C1 segment of cervical spinal cord (tissue), 14 donors: ENCODE measurements at regions not wholly inside any gene's neighbourhood (a gene's known extent, or its start where the extent isn't known, plus 50 kb on each side); places are given as distances from the start of the nearest gene placed in this dataset.

Experiments
- DNase-seq, 14 donors: peaks; one replicate each; lab custom pipeline; 2025; lab: John Stamatoyannopoulos, UW

- no peak for DNase-seq
Measured at GRCh38 chr6:153634416-153634815, 404.6 kb upstream of the OPRM1 start.

- no peak for DNase-seq
Measured at GRCh38 chr6:153625089-153625488, 414.0 kb upstream of the OPRM1 start.

- no peak for DNase-seq
Measured at GRCh38 chr6:153624528-153624927, 414.5 kb upstream of the OPRM1 start.

- DNase-seq = no peak
Measured at GRCh38 chr6:153623496-153623895, 415.5 kb upstream of the OPRM1 start.

GRCh38 chr6:153621491-153621890, 417.5 kb upstream of the OPRM1 start:
- DNase-seq = no peak

- DNase-seq = no peak
Measured at GRCh38 chr6:153621070-153621469, 418.0 kb upstream of the OPRM1 start.

- DNase-seq = no peak
Measured at GRCh38 chr6:153618371-153619322, 420.4 kb upstream of the OPRM1 start.

GRCh38 chr6:153616506-153616905, 422.5 kb upstream of the OPRM1 start:
- DNase-seq = no peak

- DNase-seq = no peak
Measured at GRCh38 chr6:153613719-153614455, 425.2 kb upstream of the OPRM1 start.

- no peak for DNase-seq
Measured at GRCh38 chr6:153602401-153602800, 436.6 kb upstream of the OPRM1 start.

- DNase-seq = no peak
Measured at GRCh38 chr6:153599901-153600300, 439.1 kb upstream of the OPRM1 start.

- no peak for DNase-seq
Measured at GRCh38 chr6:153595903-153596302, 443.1 kb upstream of the OPRM1 start.

GRCh38 chr6:153594871-153595270, 444.2 kb upstream of the OPRM1 start:
- no peak for DNase-seq

GRCh38 chr6:153591159-153591558, 447.9 kb upstream of the OPRM1 start:
- DNase-seq = no peak

- DNase-seq = no peak
Measured at GRCh38 chr6:153590411-153590810, 448.6 kb upstream of the OPRM1 start.

GRCh38 chr6:153588330-153588729, 450.7 kb upstream of the OPRM1 start:
- no peak for DNase-seq

GRCh38 chr6:153583685-153584084, 452.6 kb upstream of the RGS17 start:
- no peak for DNase-seq

- DNase-seq = no peak
Measured at GRCh38 chr6:153580776-153581175, 449.7 kb upstream of the RGS17 start.

GRCh38 chr6:153575528-153575927, 444.4 kb upstream of the RGS17 start:
- no peak for DNase-seq

GRCh38 chr6:153574231-153574630, 443.1 kb upstream of the RGS17 start:
- no peak for DNase-seq

- no peak for DNase-seq
Measured at GRCh38 chr6:153572371-153572770, 441.3 kb upstream of the RGS17 start.

GRCh38 chr6:153568628-153569027, 437.5 kb upstream of the RGS17 start:
- no peak for DNase-seq

GRCh38 chr6:153564803-153565202, 433.7 kb upstream of the RGS17 start:
- DNase-seq = no peak
